ENCODE measurements at regions not wholly inside any gene's neighbourhood (a gene's known extent, or its start where the extent isn't known, plus 50 kb on each side); places are given as distances from the start of the nearest gene placed in this dataset.

- no peak for DNase-seq
- Histone ChIP-seq H3K4me3 (ENCODE audit: control extremely low read depth in 1 of 5, extremely low read depth in 1 of 5, insufficient read depth in 1 of 5, low read depth in 2 of 5, low read length in 4 of 5) (no peak overlapping the region), H3K36me3 (replicated peaks in 1 of 2; ENCODE audit: control extremely low read depth in 1 of 2, control insufficient read depth in 1 of 2, extremely low read depth in 1 of 2, insufficient read depth in 2 of 2, low read length in 1 of 2) (no peaks in the 10 kb centered on the region), H3K27me3 (replicated peaks in 1 of 4; ENCODE audit: control extremely low read depth in 1 of 4, control insufficient read depth in 3 of 4, insufficient read depth in 4 of 4, low read length in 3 of 4) (no peaks in the 10 kb centered on the region), H4K20me1 (ENCODE audit: control insufficient read depth, insufficient read depth, low read length, poor library complexity, severe bottlenecking) (no peaks in the 10 kb centered on the region), H3K9ac (ENCODE audit: low read length) (no peak overlapping the region), H3K79me2 (ENCODE audit: control insufficient read depth, insufficient read depth, low read length) (no peaks in the 10 kb centered on the region), H2AFZ (ENCODE audit: insufficient read depth, low read depth, low read length, poor library complexity, severe bottlenecking) (no peak overlapping the region), H3K4me2 (replicated peaks; ENCODE audit: low read depth, low read length, poor library complexity, severe bottlenecking) (no peak overlapping the region), H3K27ac (ENCODE audit: low read length in 2 of 2) (no peak overlapping the region), H3K9me3 (ENCODE audit: control extremely low read depth in 1 of 3, control insufficient read depth in 2 of 3, insufficient read depth in 1 of 3, low read length in 2 of 3) (peaks cover 0 to 5% (median 5%) of the 10 kb centered on the region in 3 donors), H3K4me1 (ENCODE audit: control insufficient read depth in 2 of 2, insufficient read depth in 2 of 2, low read length in 2 of 2) (peaks cover 28 to 30% of the 10 kb centered on the region in 2 donors)
- H3K4me1 Mint-ChIP-seq: peaks cover 34% of the 10 kb centered on the region
- TF ChIP-seq EZH2 (IDR thresholded peaks at IDR 0.05; ENCODE audit: borderline replicate concordance, insufficient read depth, low read depth, low read length, poor library complexity, severe bottlenecking): no peak
- TF ChIP-seq, protein P1, sequence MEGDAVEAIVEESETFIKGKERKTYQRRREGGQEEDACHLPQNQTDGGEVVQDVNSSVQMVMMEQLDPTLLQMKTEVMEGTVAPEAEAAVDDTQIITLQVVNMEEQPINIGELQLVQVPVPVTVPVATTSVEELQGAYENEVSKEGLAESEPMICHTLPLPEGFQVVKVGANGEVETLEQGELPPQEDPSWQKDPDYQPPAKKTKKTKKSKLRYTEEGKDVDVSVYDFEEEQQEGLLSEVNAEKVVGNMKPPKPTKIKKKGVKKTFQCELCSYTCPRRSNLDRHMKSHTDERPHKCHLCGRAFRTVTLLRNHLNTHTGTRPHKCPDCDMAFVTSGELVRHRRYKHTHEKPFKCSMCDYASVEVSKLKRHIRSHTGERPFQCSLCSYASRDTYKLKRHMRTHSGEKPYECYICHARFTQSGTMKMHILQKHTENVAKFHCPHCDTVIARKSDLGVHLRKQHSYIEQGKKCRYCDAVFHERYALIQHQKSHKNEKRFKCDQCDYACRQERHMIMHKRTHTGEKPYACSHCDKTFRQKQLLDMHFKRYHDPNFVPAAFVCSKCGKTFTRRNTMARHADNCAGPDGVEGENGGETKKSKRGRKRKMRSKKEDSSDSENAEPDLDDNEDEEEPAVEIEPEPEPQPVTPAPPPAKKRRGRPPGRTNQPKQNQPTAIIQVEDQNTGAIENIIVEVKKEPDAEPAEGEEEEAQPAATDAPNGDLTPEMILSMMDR (IDR thresholded peaks at IDR 0.05): no peak
- no peaks in the 10 kb centered on the region for H3K9me3 Mint-ChIP-seq (ENCODE audit: insufficient read depth)
- intact Hi-C loops (cut with micrococcal nuclease): no loop called here
- no peaks in the 10 kb centered on the region for H3K27me3 Mint-ChIP-seq
- 95% methylated on average over 2 of the region's 3 CpGs for WGBS (ENCODE audit: insufficient coverage)
- no peak overlapping the region for H3K27ac Mint-ChIP-seq
- no peak for ATAC-seq (ENCODE audit: low read depth)
- no peak overlapping the region for H3K4me3 Mint-ChIP-seq
- ChIA-PET CTCF (no interaction called here), POLR2A (no interaction called here)
Observed at GRCh38 chr1:221076391-221076811, 197.2 kb downstream of the HLX start.

- H3K27me3 Mint-ChIP-seq: no peaks in the 10 kb centered on the region
- no peak overlapping the region for H3K4me3 Mint-ChIP-seq
- no peak for ATAC-seq (ENCODE audit: low read depth)
- Histone ChIP-seq H3K4me1 (ENCODE audit: control insufficient read depth in 2 of 2, insufficient read depth in 2 of 2, low read length in 2 of 2) (peaks cover 9 to 11% of the 10 kb centered on the region in 2 donors), H3K9ac (ENCODE audit: low read length) (no peak overlapping the region), H3K79me2 (ENCODE audit: control insufficient read depth, insufficient read depth, low read length) (no peaks in the 10 kb centered on the region), H4K20me1 (ENCODE audit: control insufficient read depth, insufficient read depth, low read length, poor library complexity, severe bottlenecking) (no peaks in the 10 kb centered on the region), H3K36me3 (replicated peaks in 1 of 2; ENCODE audit: control extremely low read depth in 1 of 2, control insufficient read depth in 1 of 2, extremely low read depth in 1 of 2, insufficient read depth in 2 of 2, low read length in 1 of 2) (no peaks in the 10 kb centered on the region), H3K4me2 (replicated peaks; ENCODE audit: low read depth, low read length, poor library complexity, severe bottlenecking) (no peak overlapping the region), H3K27ac (ENCODE audit: low read length in 2 of 2) (no peak overlapping the region), H3K4me3 (ENCODE audit: control extremely low read depth in 1 of 5, extremely low read depth in 1 of 5, insufficient read depth in 1 of 5, low read depth in 2 of 5, low read length in 4 of 5) (no peak overlapping the region), H3K9me3 (ENCODE audit: control extremely low read depth in 1 of 3, control insufficient read depth in 2 of 3, insufficient read depth in 1 of 3, low read length in 2 of 3) (peaks cover 0 to 5% (median 5%) of the 10 kb centered on the region in 3 donors), H3K27me3 (replicated peaks in 1 of 4; ENCODE audit: control extremely low read depth in 1 of 4, control insufficient read depth in 3 of 4, insufficient read depth in 4 of 4, low read length in 3 of 4) (no peaks in the 10 kb centered on the region), H2AFZ (ENCODE audit: insufficient read depth, low read depth, low read length, poor library complexity, severe bottlenecking) (no peak overlapping the region)
- no CpG with 5 or more reads among the region's 1 CpG for WGBS (ENCODE audit: insufficient coverage)
- TF ChIP-seq, protein P1 (IDR thresholded peaks at IDR 0.05): no peak
- TF ChIP-seq EZH2 (IDR thresholded peaks at IDR 0.05; ENCODE audit: borderline replicate concordance, insufficient read depth, low read depth, low read length, poor library complexity, severe bottlenecking): no peak
- ChIA-PET CTCF (no interaction called here), POLR2A (no interaction called here)
- DNase-seq: no peak
- intact Hi-C loops (cut with micrococcal nuclease): no loop called here
- no peaks in the 10 kb centered on the region for H3K9me3 Mint-ChIP-seq (ENCODE audit: insufficient read depth)
- H3K27ac Mint-ChIP-seq: no peak overlapping the region
- peaks cover 16% of the 10 kb centered on the region for H3K4me1 Mint-ChIP-seq
Observed at GRCh38 chr1:221078260-221078965, 199.2 kb downstream of the HLX start.

Data from B cell (primary cell).